ENCODE measurements at regions not wholly inside any gene's neighbourhood (a gene's known extent, or its start where the extent isn't known, plus 50 kb on each side); places are given as distances from the start of the nearest gene placed in this dataset.

- TF ChIP-seq POLR2A (IDR thresholded peaks at IDR 0.05) (no peak), CTCF (IDR thresholded peaks at IDR 0.05) (no peak), POLR2AphosphoS5 (IDR thresholded peaks at IDR 0.05) (no peak), EP300 (IDR thresholded peaks at IDR 0.05) (no peak)
Observed at GRCh38 chr13:20349564-20350381, 117.7 kb upstream of the GJB6 start.
